HepG2 (cell line): ENCODE measurements at regions not wholly inside any gene's neighbourhood (a gene's known extent, or its start where the extent isn't known, plus 50 kb on each side); places are given as distances from the start of the nearest gene placed in this dataset.

Experiments
- CTCF ChIP-seq: sonication (generic); formaldehyde crosslinking; IDR thresholded peaks from 2 replicates; pipeline ENCODE4 v1.5.0; 2020; ENCODE audit warnings: mild to moderate bottlenecking, missing genetic modification reagents, moderate library complexity
- NFRKB ChIP-seq: fragments of 450-650 bp; IDR thresholded peaks from 2 replicates; pipeline ENCODE4 v1.6.1; 2017
- POLR2AphosphoS5 ChIP-seq: IDR thresholded peaks from 2 replicates; pipeline ENCODE4 v1.6.1; 2012; ENCODE audit warnings: low read depth, low read length
- YY1 ChIP-seq: IDR thresholded peaks from 2 replicates; pipeline ENCODE4 v1.6.1; 2011; ENCODE audit warnings: low read length, low read depth, moderate library complexity, mild to moderate bottlenecking; ENCODE audit not compliant: insufficient read depth, insufficient replicate concordance
- ZNF710 ChIP-seq: sonication (generic); formaldehyde crosslinking; IDR thresholded peaks from 2 replicates; pipeline ENCODE4 v1.5.0; 2020; ENCODE audit warnings: mild to moderate bottlenecking, missing genetic modification reagents, borderline replicate concordance

DNA sequence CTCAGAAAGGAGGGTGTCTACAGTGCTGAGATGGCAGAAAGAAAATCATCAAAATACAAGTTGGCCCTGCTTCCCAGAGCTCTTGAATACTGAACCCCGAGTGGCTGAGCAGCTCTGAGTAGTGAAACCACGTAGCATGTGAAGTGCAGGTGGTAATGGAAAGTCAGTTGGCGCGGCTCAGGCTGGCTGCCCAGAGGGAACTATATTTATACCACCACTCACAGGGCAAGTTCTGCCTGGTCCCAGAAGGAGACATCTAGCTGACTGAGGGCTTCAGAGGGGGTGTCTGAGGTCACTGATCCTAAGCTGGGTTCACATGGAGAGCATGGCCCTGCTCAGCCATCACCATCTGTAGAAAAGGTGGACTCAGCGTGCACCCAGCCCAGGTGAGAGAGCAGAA lies 129.6 kb upstream of the AGBL1 start:
- TF ChIP-seq YY1 (no peak), POLR2AphosphoS5 (no peak), CTCF (CRISPR knock-in tag) (no peak), NFRKB (no peak), ZNF710 (CRISPR knock-in tag) (no peak)
